HG03175 (cell line): ENCODE measurements at regions not wholly inside any gene's neighbourhood (a gene's known extent, or its start where the extent isn't known, plus 50 kb on each side); places are given as distances from the start of the nearest gene placed in this dataset.
"Not testable (repeated sequence)": the region's sequence is repeated elsewhere in the genome, so short reads cannot be mapped to it uniquely, and the experiment has no call there.

Experiments
- ATAC-seq: cut with Tn5 transposase; IDR thresholded peaks from one replicate; pipeline ENCODE4 v1.9.1; 2021; ENCODE audit warnings: mild to moderate bottlenecking, moderate library complexity; ENCODE audit not compliant: unreplicated experiment

- ATAC-seq = not testable (repeated sequence)
Measured at GRCh38 chr4:67412153-67412712, 133.1 kb downstream of the CENPC start.

GRCh38 chr4:67403342-67403741 lies 142.0 kb downstream of the CENPC start:
- ATAC-seq = no peak

GRCh38 chr4:67401902-67402301 lies 143.4 kb downstream of the CENPC start:
- no peak for ATAC-seq

GRCh38 chr4:67397931-67398330 lies 147.4 kb downstream of the CENPC start:
- ATAC-seq = no peak

GRCh38 chr4:67397031-67397430 lies 148.3 kb downstream of the CENPC start:
- ATAC-seq = no peak

- no peak for ATAC-seq
Measured at GRCh38 chr4:67396008-67396407, 149.3 kb downstream of the CENPC start.

- ATAC-seq = no peak
Measured at GRCh38 chr4:67394879-67395278, 150.4 kb downstream of the CENPC start.

GRCh38 chr4:67393699-67394281 lies 151.5 kb downstream of the CENPC start:
- no peak for ATAC-seq

- ATAC-seq = no peak
Measured at GRCh38 chr4:67393007-67393406, 152.3 kb downstream of the CENPC start.

- not testable (repeated sequence) for ATAC-seq
Measured at GRCh38 chr4:67381406-67381804, 163.9 kb downstream of the CENPC start.

GRCh38 chr4:67380702-67381405 lies 164.4 kb downstream of the CENPC start:
- ATAC-seq = not testable (repeated sequence)

- ATAC-seq = no peak
Measured at GRCh38 chr4:67380154-67380553, 165.1 kb downstream of the CENPC start.

- ATAC-seq = no peak
Measured at GRCh38 chr4:67375291-67375690, 170.0 kb downstream of the CENPC start.

GRCh38 chr4:67371615-67372014 lies 173.7 kb downstream of the CENPC start:
- no peak for ATAC-seq

GRCh38 chr4:67366311-67366861 lies 178.9 kb downstream of the CENPC start:
- no peak for ATAC-seq

- ATAC-seq = no peak
Measured at GRCh38 chr4:67365661-67366245, 179.6 kb downstream of the CENPC start.

- no peak for ATAC-seq
Measured at GRCh38 chr4:67355806-67356205, 189.5 kb downstream of the CENPC start.

- ATAC-seq = no peak
Measured at GRCh38 chr4:67346654-67347053, 198.6 kb downstream of the CENPC start.

GRCh38 chr4:67344594-67345380 lies 200.5 kb downstream of the CENPC start:
- ATAC-seq = no peak

GRCh38 chr4:67343199-67343598 lies 202.1 kb downstream of the CENPC start:
- no peak for ATAC-seq

GRCh38 chr4:67342291-67342690 lies 203.0 kb downstream of the CENPC start:
- ATAC-seq = no peak
